Chondrocyte (in vitro differentiated cells): ENCODE measurements at regions not wholly inside any gene's neighbourhood (a gene's known extent, or its start where the extent isn't known, plus 50 kb on each side); places are given as distances from the start of the nearest gene placed in this dataset.

ENCODE experiments used
- DNase-seq: peaks from one replicate; pipeline ENCODE4 v3.0.0; 2021; ENCODE audit warnings: mixed read lengths, low spot score
- H3K27ac Mint-ChIP-seq: one replicate; pipeline ENCODE4 v1.8.0; 2021; ENCODE audit warnings: mild to moderate bottlenecking, moderate library complexity, mixed read lengths; ENCODE audit not compliant: unreplicated experiment
- H3K27me3 Mint-ChIP-seq: 2 replicates; pipeline ENCODE4 v1.8.0; 2021; ENCODE audit warnings: low read depth, mixed read lengths
- H3K36me3 Mint-ChIP-seq: 2 replicates; pipeline ENCODE4 v1.8.0; 2021; ENCODE audit warnings: low read depth, mixed read lengths
- H3K4me1 Mint-ChIP-seq: 2 replicates; pipeline ENCODE4 v1.8.0; 2021; ENCODE audit warnings: low read depth, mild to moderate bottlenecking, mixed read lengths
- H3K4me3 Mint-ChIP-seq: one replicate; pipeline ENCODE4 v1.8.0; 2021; ENCODE audit warnings: mild to moderate bottlenecking, moderate library complexity, mixed read lengths; ENCODE audit not compliant: unreplicated experiment
- H3K9me3 Mint-ChIP-seq: 2 replicates; pipeline ENCODE4 v1.8.0; 2021; ENCODE audit warnings: low read depth, mixed read lengths
- CTCF ChIP-seq: fragments of 200-600 bp; sonication (generic); IDR thresholded peaks from 2 replicates; pipeline ENCODE4 v1.5.0; 2021; ENCODE audit warnings: antibody characterized with exemption, mild to moderate bottlenecking, moderate library complexity

- Mint-ChIP-seq H3K36me3 (no peaks in the 10 kb centered on the region), H3K9me3 (no peaks in the 10 kb centered on the region), H3K27ac (no peak overlapping the region), H3K27me3 (no peaks in the 10 kb centered on the region), H3K4me3 (no peak overlapping the region), H3K4me1 (peaks cover 11% of the 10 kb centered on the region)
- DNase-seq, result no peak
- TF ChIP-seq CTCF, result no peak
Observed at GRCh38 chr1:82215056-82215852, 414.5 kb downstream of the ADGRL2 start.

DNA sequence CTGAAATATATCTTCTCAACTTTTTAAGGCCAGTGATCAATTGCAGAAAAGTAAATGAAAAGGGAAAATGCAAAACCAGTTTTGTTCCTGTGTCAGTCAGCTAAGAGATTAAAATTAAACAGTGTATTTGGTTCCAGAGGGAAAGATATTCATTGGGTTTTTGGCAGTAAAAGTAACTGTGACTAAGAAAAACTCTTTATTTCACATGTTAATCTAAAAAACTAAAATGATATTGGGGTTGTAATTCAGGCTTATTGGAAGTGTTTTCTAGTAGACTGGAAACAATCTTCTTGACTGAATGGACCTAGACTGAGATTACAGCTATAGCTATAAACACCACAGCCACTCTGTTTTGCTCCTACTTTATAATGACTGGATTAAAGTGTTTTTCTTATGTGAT, 413.9 kb downstream of the ADGRL2 start:
- H3K4me3 Mint-ChIP-seq, result no peak overlapping the region
- H3K36me3 Mint-ChIP-seq, result no peaks in the 10 kb centered on the region
- no peak for DNase-seq
- peaks cover 11% of the 10 kb centered on the region for H3K4me1 Mint-ChIP-seq
- TF ChIP-seq CTCF, result no peak
- no peaks in the 10 kb centered on the region for H3K9me3 Mint-ChIP-seq
- no peak overlapping the region for H3K27ac Mint-ChIP-seq
- no peaks in the 10 kb centered on the region for H3K27me3 Mint-ChIP-seq

- TF ChIP-seq CTCF, result no peak
- H3K4me3 Mint-ChIP-seq, result no peak overlapping the region
- peaks cover 15% of the 10 kb centered on the region for H3K4me1 Mint-ChIP-seq
- H3K36me3 Mint-ChIP-seq, result no peaks in the 10 kb centered on the region
- DNase-seq, result no peak
- H3K27ac Mint-ChIP-seq, result no peak overlapping the region
- no peaks in the 10 kb centered on the region for H3K9me3 Mint-ChIP-seq
- H3K27me3 Mint-ChIP-seq, result no peaks in the 10 kb centered on the region
Observed at GRCh38 chr1:82197606-82198005, 396.9 kb downstream of the ADGRL2 start.

- Mint-ChIP-seq H3K4me3 (no peak overlapping the region), H3K36me3 (no peaks in the 10 kb centered on the region), H3K4me1 (peaks cover 15% of the 10 kb centered on the region), H3K27ac (no peak overlapping the region), H3K9me3 (no peaks in the 10 kb centered on the region), H3K27me3 (no peaks in the 10 kb centered on the region)
- no peak for DNase-seq
- TF ChIP-seq CTCF, result no peak
Observed at GRCh38 chr1:82195245-82195644, 394.5 kb downstream of the ADGRL2 start.

DNA sequence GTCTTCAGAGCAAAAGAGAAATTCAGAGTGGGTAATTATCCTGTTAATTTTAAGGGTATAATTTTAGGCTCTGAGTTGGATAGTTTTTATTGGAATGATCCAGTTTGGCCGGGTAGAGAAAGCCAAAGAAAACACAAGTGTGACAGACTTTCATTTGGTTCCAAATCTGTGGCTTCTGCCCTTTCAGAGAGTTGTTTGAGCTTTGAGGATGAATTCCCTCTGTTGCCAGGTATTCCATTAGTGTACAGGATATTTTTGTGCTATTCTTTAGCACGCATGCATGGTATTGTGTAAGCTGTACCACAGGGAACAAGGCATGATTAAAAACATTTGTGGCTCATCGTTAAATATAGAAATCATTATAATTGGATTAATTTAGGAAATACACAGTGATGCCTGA, 384.4 kb downstream of the ADGRL2 start:
- H3K27me3 Mint-ChIP-seq, result no peaks in the 10 kb centered on the region
- no peak for DNase-seq
- no peaks in the 10 kb centered on the region for H3K36me3 Mint-ChIP-seq
- no peaks in the 10 kb centered on the region for H3K9me3 Mint-ChIP-seq
- peaks cover 15% of the 10 kb centered on the region for H3K4me1 Mint-ChIP-seq
- no peak for TF ChIP-seq CTCF
- no peak overlapping the region for H3K4me3 Mint-ChIP-seq
- no peak overlapping the region for H3K27ac Mint-ChIP-seq
